Thyroid gland (tissue), 4 donors: ENCODE measurements at regions not wholly inside any gene's neighbourhood (a gene's known extent, or its start where the extent isn't known, plus 50 kb on each side); places are given as distances from the start of the nearest gene placed in this dataset.
"Not testable (repeated sequence)": the region's sequence is repeated elsewhere in the genome, so short reads cannot be mapped to it uniquely, and the experiment has no call there.

Experiments
- DNase-seq, 2 donors: peaks; one replicate each; pipeline ENCODE4 v3.0.0-alpha.2; 2019
- H3K27ac ChIP-seq, 3 donors: fragments of 200-600 bp; sonication (generic); 1 replicate in 2 of 3; 2 replicates in 1 of 3; pipeline ENCODE4 v1.5.1; 2016 to 2019; ENCODE audit warnings: mild to moderate bottlenecking in 1 of 3, moderate library complexity in 1 of 3
- H3K27me3 ChIP-seq: fragments of 200-600 bp; sonication (generic); one replicate; pipeline ENCODE4 v1.5.1; 2019
- H3K36me3 ChIP-seq, 2 donors: fragments of 200-600 bp; sonication (generic); one replicate each; pipeline ENCODE4 v1.5.1; 2016 to 2019
- H3K4me1 ChIP-seq, 2 donors: fragments of 200-600 bp; sonication (generic); one replicate each; pipeline ENCODE4 v1.5.1; 2017 to 2019
- H3K4me3 ChIP-seq, 3 donors: fragments of 200-600 bp; sonication (generic); replicated peaks in 1 of 3; 1 replicate in 2 of 3; 2 replicates in 1 of 3; pipeline ENCODE4 v1.5.1; 2016; ENCODE audit warnings: mild to moderate bottlenecking in 1 of 3
- H3K9me3 ChIP-seq: fragments of 200-600 bp; sonication (generic); one replicate; pipeline ENCODE4 v1.5.1; 2017
- POLR2A ChIP-seq, 2 donors: fragments of 450-650 bp; IDR thresholded peaks; one replicate each; pipeline ENCODE4 v1.6.1; 2017; ENCODE audit warnings: antibody characterized with exemption in 2 of 2, mild to moderate bottlenecking in 2 of 2, moderate library complexity in 1 of 2
- WGBS, 2 donors: methylation state at CpG; one replicate each; pipeline ENCODE4 v1.1.5; 2017; 5-methylcytosine and 5-hydroxymethylcytosine counted together
- intact Hi-C: fragments of 100-400 bp; cut with DNase I; formaldehyde crosslinking; loops from one replicate; pipeline ENCODE4 v1.15.1; 2023
- TF ChIP-seq, protein P1 (sequence below), 6 experiments: fragments of 200-600 bp in 3 of 6; fragments of 450-650 bp in 3 of 6; sonication (generic) in 3 of 6; IDR thresholded peaks; one replicate each; pipeline ENCODE4 v1.5.1; 2016 to 2019; ENCODE audit warnings: antibody characterized with exemption in 6 of 6, mild to moderate bottlenecking in 2 of 6, inconsistent platforms in 1 of 6, moderate library complexity in 1 of 6

DNA sequence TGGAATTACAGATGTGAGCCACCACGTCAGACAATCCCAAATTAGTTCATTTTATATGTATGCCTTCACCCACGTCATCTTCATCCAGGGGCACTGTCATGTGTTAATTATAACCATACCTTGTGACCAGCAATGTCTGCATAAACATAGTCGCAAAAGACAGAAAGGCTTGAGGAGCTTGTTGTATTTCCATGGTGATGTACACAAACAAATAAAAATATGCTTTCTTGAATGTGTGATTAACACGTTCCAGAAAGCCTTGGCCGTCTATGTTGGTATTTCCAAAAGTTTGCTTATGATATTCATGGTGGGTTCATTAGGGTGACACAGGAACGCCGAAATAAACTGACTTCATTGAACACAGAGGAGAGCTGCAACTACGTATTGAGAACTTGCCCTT is 524.7 kb upstream of the ZNF717 start:
- TF ChIP-seq, protein P1, sequence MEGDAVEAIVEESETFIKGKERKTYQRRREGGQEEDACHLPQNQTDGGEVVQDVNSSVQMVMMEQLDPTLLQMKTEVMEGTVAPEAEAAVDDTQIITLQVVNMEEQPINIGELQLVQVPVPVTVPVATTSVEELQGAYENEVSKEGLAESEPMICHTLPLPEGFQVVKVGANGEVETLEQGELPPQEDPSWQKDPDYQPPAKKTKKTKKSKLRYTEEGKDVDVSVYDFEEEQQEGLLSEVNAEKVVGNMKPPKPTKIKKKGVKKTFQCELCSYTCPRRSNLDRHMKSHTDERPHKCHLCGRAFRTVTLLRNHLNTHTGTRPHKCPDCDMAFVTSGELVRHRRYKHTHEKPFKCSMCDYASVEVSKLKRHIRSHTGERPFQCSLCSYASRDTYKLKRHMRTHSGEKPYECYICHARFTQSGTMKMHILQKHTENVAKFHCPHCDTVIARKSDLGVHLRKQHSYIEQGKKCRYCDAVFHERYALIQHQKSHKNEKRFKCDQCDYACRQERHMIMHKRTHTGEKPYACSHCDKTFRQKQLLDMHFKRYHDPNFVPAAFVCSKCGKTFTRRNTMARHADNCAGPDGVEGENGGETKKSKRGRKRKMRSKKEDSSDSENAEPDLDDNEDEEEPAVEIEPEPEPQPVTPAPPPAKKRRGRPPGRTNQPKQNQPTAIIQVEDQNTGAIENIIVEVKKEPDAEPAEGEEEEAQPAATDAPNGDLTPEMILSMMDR (IDR thresholded peaks at IDR 0.05): no peak
- TF ChIP-seq POLR2A (IDR thresholded peaks at IDR 0.05): no peak

DNA sequence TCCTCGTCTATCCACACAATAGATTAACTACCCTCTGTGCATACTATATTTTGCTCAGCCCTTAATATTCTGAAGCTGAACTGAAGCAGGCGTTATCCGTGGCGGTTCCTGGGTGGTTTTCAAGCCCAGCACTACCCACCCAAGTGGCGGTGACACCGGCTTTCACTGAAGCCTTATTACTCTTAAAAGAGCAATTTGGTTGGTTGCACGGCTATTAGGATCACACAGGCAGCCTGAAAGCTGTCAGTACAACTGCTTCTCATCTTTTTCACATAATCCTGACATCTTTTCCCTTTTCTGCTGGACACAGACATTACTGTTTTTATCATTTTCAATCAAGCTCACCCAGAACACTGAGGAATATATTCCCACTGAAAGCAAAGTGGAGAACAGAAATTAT is 525.3 kb upstream of the ZNF717 start:
- intact Hi-C loops: no loop called here
- Histone ChIP-seq H3K4me1 (no peaks in the 10 kb centered on the region), H3K36me3 (no peaks in the 10 kb centered on the region), H3K27ac (no peak overlapping the region), H3K27me3 (no peaks in the 10 kb centered on the region), H3K9me3 (no peaks in the 10 kb centered on the region), H3K4me3 (no peak overlapping the region)
- no peak for TF ChIP-seq POLR2A (IDR thresholded peaks at IDR 0.05)
- TF ChIP-seq, protein P1 (IDR thresholded peaks at IDR 0.05): no peak
- DNase-seq: no peak
- WGBS, 2 donors: 63 to 73% methylated on average over 7 of the region's 7 CpGs

More for the DNA sequence above, 524.7 kb upstream of the ZNF717 start:
- no peak overlapping the region for H3K27ac ChIP-seq
- H3K9me3 ChIP-seq: no peaks in the 10 kb centered on the region
- H3K27me3 ChIP-seq: no peaks in the 10 kb centered on the region
- H3K4me1 ChIP-seq: no peaks in the 10 kb centered on the region
- no peak overlapping the region for H3K4me3 ChIP-seq
- no peaks in the 10 kb centered on the region for H3K36me3 ChIP-seq
- WGBS, 2 donors: 83 to 87% methylated on average over 8 of the region's 8 CpGs
- DNase-seq: no peak
- intact Hi-C loops: no loop called here

DNA sequence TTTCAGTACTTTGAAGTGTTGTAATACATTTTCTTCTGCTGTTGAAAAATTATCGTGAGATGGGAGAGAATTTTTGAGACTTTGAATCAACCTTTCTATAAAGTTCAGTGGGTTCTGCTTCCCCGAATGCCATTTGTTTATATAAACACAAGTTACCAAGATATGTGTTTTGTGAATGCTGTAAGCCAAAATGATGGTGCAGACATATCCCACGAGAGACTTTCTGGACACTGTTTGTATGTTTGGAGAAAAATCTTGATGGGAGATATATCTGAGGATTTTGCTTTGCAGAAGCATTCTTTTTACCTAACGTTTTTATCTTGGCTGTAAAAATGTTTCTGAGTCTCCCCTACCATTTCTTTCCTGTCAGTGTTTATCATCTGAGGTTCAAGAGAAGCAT is 526.6 kb upstream of the ZNF717 start:
- no peak for DNase-seq
- no peak for TF ChIP-seq POLR2A (IDR thresholded peaks at IDR 0.05)
- TF ChIP-seq, protein P1 (IDR thresholded peaks at IDR 0.05): no peak
- Histone ChIP-seq H3K27me3 (no peaks in the 10 kb centered on the region), H3K4me1 (no peaks in the 10 kb centered on the region), H3K4me3 (no peak overlapping the region), H3K9me3 (no peaks in the 10 kb centered on the region), H3K36me3 (no peaks in the 10 kb centered on the region), H3K27ac (no peak overlapping the region)
- intact Hi-C loops: no loop called here
- WGBS, 2 donors: 58 to 68% methylated on average over 4 of the region's 4 CpGs

DNA sequence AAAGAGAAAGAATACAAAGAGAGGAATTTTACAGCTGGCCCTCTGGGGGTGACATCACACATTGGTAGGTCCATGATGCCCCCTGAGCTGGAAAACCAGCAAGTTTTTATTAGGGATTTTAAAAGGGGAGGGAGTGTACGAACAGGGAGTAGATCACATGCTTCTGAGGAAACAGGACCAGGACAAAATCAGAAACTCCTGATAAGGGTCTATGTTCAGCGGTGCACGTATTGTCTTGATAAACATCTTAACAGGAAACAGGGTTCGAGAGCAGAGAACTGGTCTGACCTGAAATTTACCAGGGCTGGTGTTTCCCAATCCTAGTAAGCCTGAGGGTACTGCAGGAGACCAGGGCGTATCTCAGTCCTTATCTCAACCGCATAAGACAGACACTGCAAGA is 530.6 kb upstream of the ZNF717 start:
- H3K27me3 ChIP-seq, H3K4me1 ChIP-seq, intact Hi-C loops, DNase-seq, H3K27ac ChIP-seq, H3K36me3 ChIP-seq, H3K4me3 ChIP-seq, H3K9me3 ChIP-seq: not testable (repeated sequence)
- WGBS, 2 donors: 88 to 94% methylated on average over 6 of the region's 6 CpGs

DNA sequence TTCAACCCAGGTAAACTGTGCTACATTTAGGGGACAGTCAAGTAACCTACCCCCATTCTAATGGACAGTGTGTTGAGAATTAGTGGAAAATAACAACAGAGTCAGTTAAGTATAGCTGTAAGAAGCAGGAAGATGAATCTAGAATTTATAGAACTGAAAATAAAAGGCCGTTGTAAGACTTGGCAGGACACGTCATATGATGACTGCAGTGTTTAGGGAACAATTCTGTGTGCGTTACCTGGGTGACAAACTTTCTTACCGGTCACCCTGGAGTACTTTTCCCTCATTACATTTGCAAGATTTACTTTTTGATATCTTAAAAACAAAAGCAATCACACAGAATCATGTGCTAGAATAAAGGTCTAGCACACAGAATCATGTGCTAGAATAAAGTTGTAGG is 536.3 kb upstream of the ZNF717 start:
- 90 to 95% methylated on average over 4 of the region's 4 CpGs for WGBS, 2 donors
- no peaks in the 10 kb centered on the region for H3K9me3 ChIP-seq
- no peaks in the 10 kb centered on the region for H3K4me1 ChIP-seq
- no peaks in the 10 kb centered on the region for H3K27me3 ChIP-seq
- no peaks in the 10 kb centered on the region for H3K36me3 ChIP-seq
- DNase-seq: no peak
- no peak for TF ChIP-seq POLR2A (IDR thresholded peaks at IDR 0.05)
- TF ChIP-seq, protein P1 (IDR thresholded peaks at IDR 0.05): no peak
- H3K27ac ChIP-seq: no peak overlapping the region
- no peak overlapping the region for H3K4me3 ChIP-seq
- intact Hi-C loops: no loop called here

DNA sequence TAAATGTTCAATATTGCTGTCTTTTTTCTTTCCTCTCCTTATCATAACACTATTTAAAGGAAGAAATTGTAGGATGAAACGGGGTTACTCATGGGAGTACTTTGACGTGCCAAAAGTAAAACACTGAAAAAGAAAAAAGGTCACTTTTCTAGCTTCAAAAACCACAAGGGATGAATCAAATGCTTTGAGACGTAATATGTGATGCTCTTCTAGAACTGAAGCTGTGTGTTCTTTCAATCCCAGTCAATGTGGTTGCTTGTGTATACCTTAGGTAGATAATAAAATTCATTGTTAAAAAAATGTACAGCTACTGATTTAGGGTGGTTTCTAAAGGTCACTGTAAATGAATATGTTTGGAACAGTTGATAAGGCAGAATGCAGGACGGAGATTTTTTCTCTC is 538.8 kb upstream of the ZNF717 start:
- WGBS, 2 donors: 79 to 85% methylated on average over 4 of the region's 4 CpGs
- no peak for TF ChIP-seq POLR2A (IDR thresholded peaks at IDR 0.05)
- TF ChIP-seq, protein P1 (IDR thresholded peaks at IDR 0.05): no peak
- Histone ChIP-seq H3K4me3 (no peak overlapping the region), H3K27ac (no peak overlapping the region), H3K4me1 (no peaks in the 10 kb centered on the region), H3K27me3 (no peaks in the 10 kb centered on the region), H3K9me3 (no peaks in the 10 kb centered on the region), H3K36me3 (no peaks in the 10 kb centered on the region)
- intact Hi-C loops: no loop called here
- no peak for DNase-seq
